Osteoblast (primary cell): ENCODE measurements at regions not wholly inside any gene's neighbourhood (a gene's known extent, or its start where the extent isn't known, plus 50 kb on each side); places are given as distances from the start of the nearest gene placed in this dataset.

Experiments used
- DNase-seq: peaks from one replicate; pipeline ENCODE4 v3.0.0; 2011; ENCODE audit warnings: low spot score, mixed read lengths; ENCODE audit not compliant: insufficient read length; ENCODE audit errors: missing footprints
- H2AFZ ChIP-seq: 2 replicates; pipeline ENCODE4 v1.6.0; 2011; ENCODE audit warnings: mild to moderate bottlenecking, low read length
- H3K27ac ChIP-seq: 2 replicates; pipeline ENCODE4 v1.5.1; 2011; ENCODE audit warnings: mild to moderate bottlenecking, low read depth, low read length, moderate library complexity
- H3K27me3 ChIP-seq: 2 replicates; pipeline ENCODE4 v1.6.0; 2012; ENCODE audit warnings: mild to moderate bottlenecking, control low read depth, inconsistent platforms, low read length, moderate library complexity; ENCODE audit not compliant: insufficient read depth
- H3K36me3 ChIP-seq: 2 replicates; pipeline ENCODE4 v1.5.1; 2011; ENCODE audit warnings: mild to moderate bottlenecking, low read length, control low read depth, moderate library complexity; ENCODE audit not compliant: insufficient read depth
- H3K4me1 ChIP-seq: 2 replicates; pipeline ENCODE4 v1.5.1; 2011; ENCODE audit warnings: mild to moderate bottlenecking, low read length, control low read depth, moderate library complexity; ENCODE audit not compliant: insufficient read depth
- H3K4me2 ChIP-seq: 2 replicates; pipeline ENCODE4 v1.6.0; 2011; ENCODE audit warnings: mild to moderate bottlenecking, low read length; ENCODE audit not compliant: insufficient read depth
- H3K4me3 ChIP-seq: fragments of 200-600 bp; sonication (generic); 3 replicates; pipeline ENCODE4 v1.5.1; 2012; ENCODE audit warnings: mild to moderate bottlenecking, low read length, inconsistent platforms; ENCODE audit not compliant: insufficient read depth
- H3K79me2 ChIP-seq: 2 replicates; pipeline ENCODE4 v1.6.0; 2012; ENCODE audit warnings: mild to moderate bottlenecking, low read length, control low read depth, inconsistent platforms; ENCODE audit not compliant: insufficient read depth
- H3K9me3 ChIP-seq: 2 replicates; pipeline ENCODE4 v1.5.1; 2011; ENCODE audit warnings: low read depth, low read length, control low read depth
- H4K20me1 ChIP-seq: 2 replicates; pipeline ENCODE4 v1.6.0; 2012; ENCODE audit warnings: mild to moderate bottlenecking, low read length, control low read depth; ENCODE audit not compliant: insufficient read depth
- CTCF ChIP-seq: IDR thresholded peaks from 2 replicates; pipeline ENCODE4 v1.5.1; 2011; ENCODE audit warnings: mild to moderate bottlenecking, low read depth, low read length, moderate library complexity; ENCODE audit errors: extremely low read depth

GRCh38 chr1:112319371-112320040, 76.5 kb upstream of the CTTNBP2NL start:
- no peak overlapping the region for H3K4me2 ChIP-seq
- TF ChIP-seq CTCF = no peak

GRCh38 chr1:112320058-112320457, 76.0 kb upstream of the CTTNBP2NL start:
- Histone ChIP-seq H3K27me3 (peaks cover 7% of the 10 kb centered on the region), H4K20me1 (no peaks in the 10 kb centered on the region), H3K79me2 (no peaks in the 10 kb centered on the region), H3K9me3 (no peaks in the 10 kb centered on the region), H3K36me3 (no peaks in the 10 kb centered on the region), H2AFZ (no peak overlapping the region), H3K4me2 (no peak overlapping the region), H3K27ac (no peak overlapping the region), H3K4me1 (no peaks in the 10 kb centered on the region), H3K4me3 (no peak overlapping the region)
- no peak for TF ChIP-seq CTCF
- no peak for DNase-seq

More at GRCh38 chr1:112319371-112320040, 76.5 kb upstream of the CTTNBP2NL start:
- Histone ChIP-seq H3K79me2 (no peaks in the 10 kb centered on the region), H3K4me3 (no peak overlapping the region), H3K27me3 (peaks cover 7% of the 10 kb centered on the region), H3K9me3 (no peaks in the 10 kb centered on the region), H3K4me1 (no peaks in the 10 kb centered on the region), H3K36me3 (no peaks in the 10 kb centered on the region), H3K27ac (no peak overlapping the region), H2AFZ (no peak overlapping the region), H4K20me1 (no peaks in the 10 kb centered on the region)
- no peak for DNase-seq

- Histone ChIP-seq H4K20me1 (no peaks in the 10 kb centered on the region), H3K4me1 (no peaks in the 10 kb centered on the region), H2AFZ (no peak overlapping the region), H3K9me3 (no peaks in the 10 kb centered on the region), H3K4me3 (no peak overlapping the region), H3K4me2 (no peak overlapping the region), H3K36me3 (no peaks in the 10 kb centered on the region), H3K79me2 (no peaks in the 10 kb centered on the region), H3K27me3 (peaks cover 9% of the 10 kb centered on the region), H3K27ac (no peak overlapping the region)
- TF ChIP-seq CTCF = no peak
- DNase-seq = no peak
Measured at GRCh38 chr1:112322018-112322417, 74.0 kb upstream of the CTTNBP2NL start.

- peak; percentile 18 for DNase-seq
- no peak overlapping the region for H3K4me3 ChIP-seq
- no peak overlapping the region for H3K4me2 ChIP-seq
- no peak for TF ChIP-seq CTCF
- H4K20me1 ChIP-seq = no peaks in the 10 kb centered on the region
- H3K79me2 ChIP-seq = no peaks in the 10 kb centered on the region
- no peaks in the 10 kb centered on the region for H3K4me1 ChIP-seq
- H3K27ac ChIP-seq = no peak overlapping the region
- H3K9me3 ChIP-seq = no peaks in the 10 kb centered on the region
- no peak overlapping the region for H2AFZ ChIP-seq
- H3K27me3 ChIP-seq = peaks cover 9% of the 10 kb centered on the region
- no peaks in the 10 kb centered on the region for H3K36me3 ChIP-seq
Measured at GRCh38 chr1:112322983-112323678, 72.9 kb upstream of the CTTNBP2NL start.
